Jurkat, Clone E6-1 (cell line): ENCODE measurements at regions not wholly inside any gene's neighbourhood (a gene's known extent, or its start where the extent isn't known, plus 50 kb on each side); places are given as distances from the start of the nearest gene placed in this dataset.

Experiments used
- DNase-seq: peaks from one replicate; pipeline ENCODE4 v3.0.0-alpha.2; 2011; ENCODE audit warnings: low read depth, low spot score
- H3K4me3 ChIP-seq: 2 replicates; pipeline ENCODE4 v1.5.1; 2011; ENCODE audit warnings: mild to moderate bottlenecking, low read length, control low read depth, moderate library complexity

- H3K4me3 ChIP-seq = no peak overlapping the region
- DNase-seq = no peak
These were observed 314.3 kb downstream of the C16orf95 start for GRCh38 chr16:87002717-87003413.

GRCh38 chr16:87003414-87003755 lies 313.8 kb downstream of the C16orf95 start:
- H3K4me3 ChIP-seq = no peak overlapping the region
- no peak for DNase-seq

GRCh38 chr16:87006021-87006420 lies 311.2 kb downstream of the C16orf95 start:
- no peak overlapping the region for H3K4me3 ChIP-seq
- DNase-seq = no peak

- no peak overlapping the region for H3K4me3 ChIP-seq
- DNase-seq = no peak
These were observed 310.1 kb downstream of the C16orf95 start for GRCh38 chr16:87006789-87007745.

- no peak for DNase-seq
- no peak overlapping the region for H3K4me3 ChIP-seq
These were observed 309.3 kb downstream of the C16orf95 start for GRCh38 chr16:87007907-87008306.

- H3K4me3 ChIP-seq = no peak overlapping the region
- DNase-seq = no peak
These were observed 308.5 kb downstream of the C16orf95 start for GRCh38 chr16:87008664-87009063.

- DNase-seq = no peak
These were observed 303.9 kb downstream of the C16orf95 start for GRCh38 chr16:87012954-87013938.

GRCh38 chr16:87014112-87014511 lies 303.1 kb downstream of the C16orf95 start:
- no peak for DNase-seq
- no peak overlapping the region for H3K4me3 ChIP-seq

More at GRCh38 chr16:87012954-87013938, 303.9 kb downstream of the C16orf95 start:
- H3K4me3 ChIP-seq = no peak overlapping the region

GRCh38 chr16:87015021-87015420 lies 302.2 kb downstream of the C16orf95 start:
- no peak overlapping the region for H3K4me3 ChIP-seq

GRCh38 chr16:87016046-87017035 lies 300.9 kb downstream of the C16orf95 start:
- no peak overlapping the region for H3K4me3 ChIP-seq
- no peak for DNase-seq

More at GRCh38 chr16:87015021-87015420, 302.2 kb downstream of the C16orf95 start:
- no peak for DNase-seq

- no peak overlapping the region for H3K4me3 ChIP-seq
- DNase-seq = no peak
These were observed 299.7 kb downstream of the C16orf95 start for GRCh38 chr16:87017371-87018012.

GRCh38 chr16:87025676-87026075 lies 291.5 kb downstream of the C16orf95 start:
- no peak for DNase-seq
- H3K4me3 ChIP-seq = no peak overlapping the region

GRCh38 chr16:87027056-87027616 lies 290.1 kb downstream of the C16orf95 start:
- DNase-seq = no peak
- H3K4me3 ChIP-seq = no peak overlapping the region

- H3K4me3 ChIP-seq = no peak overlapping the region
- DNase-seq = no peak
These were observed 288.5 kb downstream of the C16orf95 start for GRCh38 chr16:87028481-87029320.

- no peak overlapping the region for H3K4me3 ChIP-seq
- DNase-seq = no peak
These were observed 284.6 kb downstream of the C16orf95 start for GRCh38 chr16:87032554-87032953.

- DNase-seq = no peak
- H3K4me3 ChIP-seq = no peak overlapping the region
These were observed 284.1 kb downstream of the C16orf95 start for GRCh38 chr16:87033021-87033471.
